ENCODE measurements at regions not wholly inside any gene's neighbourhood (a gene's known extent, or its start where the extent isn't known, plus 50 kb on each side); places are given as distances from the start of the nearest gene placed in this dataset.

GRCh38 chr4:75142382-75142781, 209.5 kb downstream of the PARM1 start:
- ATAC-seq = no peak
- BruUV-seq (replicated peaks) = no TSS peak
- CTCF ChIA-PET (ENCODE audit: low intra/inter-chr PET ratio, low total read pairs) = no interaction called here
- H3K27ac ChIP-seq (ENCODE audit: extremely low read length, insufficient read depth, low read length) = no peak overlapping the region
- no peaks in the 10 kb centered on the region for H3K27me3 ChIP-seq (ENCODE audit: control insufficient read depth in 1 of 2, insufficient read depth in 2 of 2, low read length in 2 of 2)
- no peaks in the 10 kb centered on the region for H3K36me3 ChIP-seq (replicated peaks in 1 of 2; ENCODE audit: control insufficient read depth in 1 of 2, insufficient read depth in 2 of 2, low read length in 2 of 2)
- no peak for FAIRE-seq
- DNase-seq (ENCODE audit: low spot score) = no peak
- no peaks in the 10 kb centered on the region for H4K20me1 ChIP-seq (ENCODE audit: insufficient read depth, low read length)
- no peaks in the 10 kb centered on the region for H3K79me2 ChIP-seq (ENCODE audit: insufficient read depth, low read length)
- no peak overlapping the region for H3K9ac ChIP-seq (ENCODE audit: insufficient read depth, low read depth, low read length)
- TF ChIP-seq CC2D1A (CRISPR knock-in tag; IDR thresholded peaks at IDR 0.05) (no peak), HNF4G (IDR thresholded peaks at IDR 0.05; ENCODE audit: borderline replicate concordance, low read depth, low read length) (no peak), HNF4G (CRISPR knock-in tag; IDR thresholded peaks at IDR 0.05; ENCODE audit: borderline replicate concordance, low read depth) (no peak)
- no peak overlapping the region for H3K4me3 ChIP-seq (replicated peaks in 1 of 3; ENCODE audit: insufficient read depth in 1 of 3, low read depth in 2 of 3, low read length in 3 of 3)
- H3K4me2 ChIP-seq (ENCODE audit: low read depth, low read length) = no peak overlapping the region
- POLR2A ChIA-PET = no interaction called here
- WGBS (ENCODE audit: low lambda C conversion rate) = 1% methylated on average over 2 of the region's 2 CpGs
- H3K4me1 ChIP-seq (ENCODE audit: insufficient read depth, low read length) = no peaks in the 10 kb centered on the region
- intact Hi-C loops (cut with micrococcal nuclease; ENCODE audit: unreplicated experiment) = no loop called here
- no peaks in the 10 kb centered on the region for H3K9me3 ChIP-seq (ENCODE audit: low read length)
- in situ Hi-C loops (cut with HindIII; ENCODE audit: extremely low pct_ligation_motif_present, low pct_unique_long_range_greater_than_20kb) = no loop called here
- H2AFZ ChIP-seq (ENCODE audit: low read length) = no peak overlapping the region

GRCh38 chr4:75141162-75141561, 208.2 kb downstream of the PARM1 start:
- intact Hi-C loops (cut with micrococcal nuclease; ENCODE audit: unreplicated experiment) (no loop called here), in situ Hi-C loops (cut with HindIII; ENCODE audit: extremely low pct_ligation_motif_present, low pct_unique_long_range_greater_than_20kb) (no loop called here)
- Histone ChIP-seq H4K20me1 (ENCODE audit: insufficient read depth, low read length) (no peaks in the 10 kb centered on the region), H3K9me3 (ENCODE audit: low read length) (no peaks in the 10 kb centered on the region), H3K9ac (ENCODE audit: insufficient read depth, low read depth, low read length) (no peak overlapping the region), H3K4me3 (replicated peaks in 1 of 3; ENCODE audit: insufficient read depth in 1 of 3, low read depth in 2 of 3, low read length in 3 of 3) (no peak overlapping the region), H3K27me3 (ENCODE audit: control insufficient read depth in 1 of 2, insufficient read depth in 2 of 2, low read length in 2 of 2) (no peaks in the 10 kb centered on the region), H3K27ac (ENCODE audit: extremely low read length, insufficient read depth, low read length) (no peak overlapping the region), H3K4me1 (ENCODE audit: insufficient read depth, low read length) (no peaks in the 10 kb centered on the region), H3K79me2 (ENCODE audit: insufficient read depth, low read length) (no peaks in the 10 kb centered on the region), H2AFZ (ENCODE audit: low read length) (no peak overlapping the region), H3K4me2 (ENCODE audit: low read depth, low read length) (no peak overlapping the region), H3K36me3 (replicated peaks in 1 of 2; ENCODE audit: control insufficient read depth in 1 of 2, insufficient read depth in 2 of 2, low read length in 2 of 2) (no peaks in the 10 kb centered on the region)
- FAIRE-seq = no peak
- no peak for DNase-seq (ENCODE audit: low spot score)
- BruUV-seq (replicated peaks) = no TSS peak
- POLR2A ChIA-PET = no interaction called here
- CTCF ChIA-PET (ENCODE audit: low intra/inter-chr PET ratio, low total read pairs) = no interaction called here
- TF ChIP-seq REST (IDR thresholded peaks at IDR 0.05; ENCODE audit: borderline replicate concordance in 1 of 2, low read depth in 1 of 2, low read length in 2 of 2) = peak in 1 of 2 experiments; percentile 82; a peak in 2 of 4 replicates
- no peak for TF ChIP-seq HOXA9 (CRISPR knock-in tag; IDR thresholded peaks at IDR 0.05; ENCODE audit: borderline replicate concordance)
- ATAC-seq = no peak
